ENCODE measurements at regions not wholly inside any gene's neighbourhood (a gene's known extent, or its start where the extent isn't known, plus 50 kb on each side); places are given as distances from the start of the nearest gene placed in this dataset.
"Not testable (repeated sequence)": the region's sequence is repeated elsewhere in the genome, so short reads cannot be mapped to it uniquely, and the experiment has no call there.

- DNase-seq (ENCODE audit: low read depth in 3 of 3): no peak
Observed at GRCh38 chr3:21020681-21021080, 730.3 kb downstream of the ZNF385D start.

- no peak for DNase-seq (ENCODE audit: low read depth in 3 of 3)
Observed at GRCh38 chr3:21020043-21020442, 731.0 kb downstream of the ZNF385D start.

- no peak for DNase-seq (ENCODE audit: low read depth in 3 of 3)
Observed at GRCh38 chr3:21017115-21017852, 733.7 kb downstream of the ZNF385D start.

GRCh38 chr3:21013566-21013965 lies 737.4 kb downstream of the ZNF385D start:
- DNase-seq (ENCODE audit: low read depth in 3 of 3): no peak

- no peak for DNase-seq (ENCODE audit: low read depth in 3 of 3)
Observed at GRCh38 chr3:20999661-21000060, 751.3 kb downstream of the ZNF385D start.

GRCh38 chr3:20997183-20997582 lies 753.8 kb downstream of the ZNF385D start:
- DNase-seq (ENCODE audit: low read depth in 3 of 3): no peak

- DNase-seq (ENCODE audit: low read depth in 3 of 3): no peak
Observed at GRCh38 chr3:20990896-20991295, 760.1 kb downstream of the ZNF385D start.

- not testable (repeated sequence) for DNase-seq (ENCODE audit: low read depth in 3 of 3)
Observed at GRCh38 chr3:20989653-20990052, 761.4 kb downstream of the ZNF385D start.

GRCh38 chr3:20984594-20985205 lies 766.3 kb downstream of the ZNF385D start:
- DNase-seq (ENCODE audit: low read depth in 3 of 3): no peak

- DNase-seq (ENCODE audit: low read depth in 3 of 3): no peak
Observed at GRCh38 chr3:20975188-20975651, 775.8 kb downstream of the ZNF385D start.

GRCh38 chr3:20974396-20974795 lies 776.6 kb downstream of the ZNF385D start:
- DNase-seq (ENCODE audit: low read depth in 3 of 3): no peak

- DNase-seq (ENCODE audit: low read depth in 3 of 3): not testable (repeated sequence)
Observed at GRCh38 chr3:20970807-20971206, 780.2 kb downstream of the ZNF385D start.

GRCh38 chr3:20967485-20967884 lies 781.5 kb upstream of the SGO1 start:
- DNase-seq (ENCODE audit: low read depth in 3 of 3): not testable (repeated sequence)

GRCh38 chr3:20958161-20958560 lies 772.2 kb upstream of the SGO1 start:
- no peak for DNase-seq (ENCODE audit: low read depth in 3 of 3)

- DNase-seq (ENCODE audit: low read depth in 3 of 3): no peak
Observed at GRCh38 chr3:20945892-20946291, 759.9 kb upstream of the SGO1 start.

GRCh38 chr3:20935791-20936190 lies 749.8 kb upstream of the SGO1 start:
- DNase-seq (ENCODE audit: low read depth in 3 of 3): no peak

GRCh38 chr3:20931834-20932233 lies 745.8 kb upstream of the SGO1 start:
- DNase-seq (ENCODE audit: low read depth in 3 of 3): no peak

GRCh38 chr3:20930034-20930433 lies 744.0 kb upstream of the SGO1 start:
- no peak for DNase-seq (ENCODE audit: low read depth in 3 of 3)

- DNase-seq (ENCODE audit: low read depth in 3 of 3): no peak
Observed at GRCh38 chr3:20924646-20925385, 738.8 kb upstream of the SGO1 start.

- DNase-seq (ENCODE audit: low read depth in 3 of 3): not testable (repeated sequence)
Observed at GRCh38 chr3:20921112-20921511, 735.1 kb upstream of the SGO1 start.

- no peak for DNase-seq (ENCODE audit: low read depth in 3 of 3)
Observed at GRCh38 chr3:20916951-20917606, 731.1 kb upstream of the SGO1 start.

- DNase-seq (ENCODE audit: low read depth in 3 of 3): no peak
Observed at GRCh38 chr3:20914310-20914709, 728.3 kb upstream of the SGO1 start.

All from stimulated activated CD4-positive, alpha-beta T cell treated with anti-CD3 and anti-CD28 coated beads, TNF-alpha, amount 100 ng/mL, for 24 hours (primary cell).